ENCODE measurements at regions not wholly inside any gene's neighbourhood (a gene's known extent, or its start where the extent isn't known, plus 50 kb on each side); places are given as distances from the start of the nearest gene placed in this dataset.

DNA sequence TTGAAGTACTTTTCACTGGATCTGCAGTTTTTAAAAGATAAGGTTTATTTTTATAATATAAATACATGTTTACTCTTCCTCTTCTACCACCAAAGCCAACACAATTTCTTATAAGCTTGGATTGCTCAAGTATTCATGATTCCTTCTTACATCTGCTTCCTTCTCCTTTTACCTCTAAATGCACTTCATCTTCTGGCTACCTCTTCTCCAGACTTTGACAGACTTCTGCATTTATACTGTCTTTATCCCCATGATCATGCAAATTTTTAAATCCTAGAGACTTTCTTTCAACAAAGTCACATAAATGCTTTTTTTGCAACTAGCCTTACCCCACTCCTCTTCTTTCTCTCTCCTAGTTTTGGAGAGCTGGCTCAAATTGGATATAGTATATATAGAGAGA lies 142.9 kb downstream of the TFAP2B start:
- no peak for TF ChIP-seq POLR2A (IDR thresholded peaks at IDR 0.05; ENCODE audit: low read depth)
- TF ChIP-seq CTCF (IDR thresholded peaks at IDR 0.05): no peak
- no peak for TF ChIP-seq EP300 (IDR thresholded peaks at IDR 0.05)
